ENCODE measurements at regions not wholly inside any gene's neighbourhood (a gene's known extent, or its start where the extent isn't known, plus 50 kb on each side); places are given as distances from the start of the nearest gene placed in this dataset.
"Not testable (repeated sequence)": the region's sequence is repeated elsewhere in the genome, so short reads cannot be mapped to it uniquely, and the experiment has no call there.

DNA sequence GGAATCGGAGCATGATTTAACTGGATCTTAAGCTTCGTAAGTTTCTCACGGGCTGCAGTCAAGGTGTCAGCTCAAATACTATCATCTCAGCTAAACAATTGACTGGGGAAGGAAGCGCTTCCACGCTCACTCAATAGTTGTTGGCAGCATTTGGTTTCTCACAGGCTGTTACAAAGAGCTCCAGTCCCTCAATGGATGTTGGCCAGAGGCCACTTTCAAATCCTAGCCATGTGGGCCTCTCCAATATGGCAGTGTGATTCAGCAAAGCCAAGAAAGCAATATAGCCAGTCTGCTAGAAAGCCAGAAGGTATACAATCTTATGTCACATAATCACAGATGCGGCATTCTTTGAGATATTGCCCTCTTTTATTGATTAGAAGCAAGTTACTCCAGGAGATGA is 98.3 kb upstream of the PHACTR1 start:
- DNase-seq (ENCODE audit: low read depth in 2 of 2) = no peak

- no peak for DNase-seq (ENCODE audit: low read depth in 2 of 2)
These were observed 94.8 kb upstream of the PHACTR1 start for GRCh38 chr6:12621754-12622153.

DNA sequence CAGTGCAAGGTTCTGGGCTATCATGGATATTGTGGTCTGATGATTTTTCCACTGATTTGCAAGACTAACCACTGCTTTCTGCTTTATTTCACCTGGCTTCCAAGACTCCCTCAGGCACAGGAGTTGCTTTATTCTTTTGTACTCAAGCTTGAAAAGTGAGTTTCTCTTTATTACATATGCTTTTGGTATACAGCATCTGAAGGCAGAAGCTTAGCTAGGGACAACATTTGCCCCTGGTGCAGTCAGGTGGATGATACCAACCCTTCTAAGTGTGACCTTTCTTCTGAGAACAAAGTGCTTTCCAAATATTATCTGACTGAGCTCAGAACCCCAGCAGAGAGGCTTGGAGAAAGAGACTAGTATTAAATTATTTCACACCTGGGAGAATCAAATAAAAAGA is 94.0 kb upstream of the PHACTR1 start:
- DNase-seq (ENCODE audit: low read depth in 2 of 2) = no peak

- no peak for DNase-seq (ENCODE audit: low read depth in 2 of 2)
These were observed 92.3 kb upstream of the PHACTR1 start for GRCh38 chr6:12624142-12624837.

- no peak for DNase-seq (ENCODE audit: low read depth in 2 of 2)
These were observed 89.5 kb upstream of the PHACTR1 start for GRCh38 chr6:12627053-12627452.

DNA sequence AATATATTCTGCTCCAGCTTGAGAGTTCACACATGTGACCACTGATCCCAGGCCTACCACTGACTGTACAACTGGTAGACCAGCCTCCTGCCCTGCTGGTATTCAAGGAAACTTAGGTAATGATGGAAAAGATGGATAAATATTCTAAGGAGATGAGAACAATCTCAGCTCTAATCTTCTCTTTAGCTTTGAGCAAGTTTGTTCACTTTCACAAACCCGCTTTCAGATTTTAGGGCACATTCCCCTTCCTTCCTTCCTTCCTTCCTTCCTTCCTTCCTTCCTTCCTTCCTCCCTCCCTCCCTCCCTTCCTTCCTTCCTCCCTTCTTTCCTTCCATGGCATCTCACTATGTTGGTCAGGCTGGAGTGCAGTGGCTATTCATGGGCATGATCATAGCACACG is 88.2 kb upstream of the PHACTR1 start:
- DNase-seq (ENCODE audit: low read depth in 2 of 2) = no peak

- DNase-seq (ENCODE audit: low read depth in 2 of 2) = not testable (repeated sequence)
These were observed 82.8 kb upstream of the PHACTR1 start for GRCh38 chr6:12633746-12634145.

- no peak for DNase-seq (ENCODE audit: low read depth in 2 of 2)
These were observed 81.2 kb upstream of the PHACTR1 start for GRCh38 chr6:12635375-12635774.

DNA sequence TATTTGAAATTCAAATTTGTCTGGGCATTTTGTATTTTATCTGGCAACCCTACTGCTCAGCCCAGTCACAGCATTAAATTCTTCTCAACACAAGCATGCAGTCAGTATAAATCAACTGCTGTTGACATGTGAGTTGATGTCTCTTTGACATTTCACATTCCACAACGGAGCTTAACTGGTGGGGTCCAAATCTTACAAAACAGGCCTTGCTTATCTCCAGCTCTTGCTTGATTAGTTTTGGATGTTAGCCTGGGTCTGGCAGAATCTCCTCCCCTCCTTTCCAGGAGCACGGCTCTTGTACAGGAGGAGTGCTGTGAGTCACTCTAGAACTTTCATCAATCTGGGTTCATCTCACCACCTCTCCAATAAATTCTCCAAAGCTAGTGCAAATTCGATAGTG is 80.8 kb upstream of the PHACTR1 start:
- no peak for DNase-seq (ENCODE audit: low read depth in 2 of 2)

- DNase-seq (ENCODE audit: low read depth in 2 of 2) = no peak
These were observed 80.2 kb upstream of the PHACTR1 start for GRCh38 chr6:12636336-12636735.

- DNase-seq (ENCODE audit: low read depth in 2 of 2) = peak; percentile 2 to 15
These were observed 78.5 kb upstream of the PHACTR1 start for GRCh38 chr6:12637960-12638641.

GRCh38 chr6:12640438-12640837 is 76.1 kb upstream of the PHACTR1 start:
- no peak for DNase-seq (ENCODE audit: low read depth in 2 of 2)

- DNase-seq (ENCODE audit: low read depth in 2 of 2) = not testable (repeated sequence)
These were observed 74.8 kb upstream of the PHACTR1 start for GRCh38 chr6:12641785-12642184.

DNA sequence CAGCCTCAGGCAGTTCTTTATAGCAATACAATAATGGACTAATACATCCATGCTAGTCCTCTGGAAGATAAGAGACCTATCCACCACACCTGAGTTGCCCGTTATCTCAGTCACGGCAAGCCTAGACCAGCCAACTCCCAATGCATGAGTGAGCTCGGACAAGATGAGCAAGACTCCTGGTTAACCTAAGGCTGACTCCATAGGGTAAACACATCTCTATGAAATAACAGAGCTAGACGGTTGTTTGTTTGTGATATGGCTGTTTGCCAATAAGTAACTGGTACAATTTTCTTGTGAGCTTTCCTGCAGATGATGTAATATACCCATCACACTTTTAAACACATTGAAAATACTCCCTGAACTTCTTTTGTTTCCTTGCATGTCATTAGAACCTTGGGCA is 70.6 kb upstream of the PHACTR1 start:
- no peak for DNase-seq (ENCODE audit: low read depth in 2 of 2)

GRCh38 chr6:12648171-12648570 is 68.4 kb upstream of the PHACTR1 start:
- DNase-seq (ENCODE audit: low read depth in 2 of 2) = no peak

DNA sequence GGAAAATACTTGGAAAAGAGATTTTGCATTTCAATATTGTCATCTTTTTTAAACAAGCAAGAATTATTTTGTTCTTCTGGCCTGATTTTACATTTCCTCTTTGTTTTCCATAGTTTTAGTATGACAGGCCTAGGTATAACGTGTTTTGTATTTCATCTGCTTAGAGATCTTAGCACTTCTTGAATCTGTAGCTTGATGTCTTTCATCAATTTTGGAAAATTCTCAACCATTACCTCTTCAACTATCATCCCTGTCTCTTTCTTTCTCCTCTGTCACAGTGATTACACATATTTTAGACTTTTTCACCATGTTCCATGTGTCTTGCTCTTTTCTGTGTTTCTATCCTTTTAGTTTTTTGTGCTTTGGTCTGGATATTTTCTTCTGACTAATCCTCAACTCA is 67.2 kb upstream of the PHACTR1 start:
- DNase-seq (ENCODE audit: low read depth in 2 of 2) = no peak

- no peak for DNase-seq (ENCODE audit: low read depth in 2 of 2)
These were observed 63.1 kb upstream of the PHACTR1 start for GRCh38 chr6:12653486-12653885.

DNA sequence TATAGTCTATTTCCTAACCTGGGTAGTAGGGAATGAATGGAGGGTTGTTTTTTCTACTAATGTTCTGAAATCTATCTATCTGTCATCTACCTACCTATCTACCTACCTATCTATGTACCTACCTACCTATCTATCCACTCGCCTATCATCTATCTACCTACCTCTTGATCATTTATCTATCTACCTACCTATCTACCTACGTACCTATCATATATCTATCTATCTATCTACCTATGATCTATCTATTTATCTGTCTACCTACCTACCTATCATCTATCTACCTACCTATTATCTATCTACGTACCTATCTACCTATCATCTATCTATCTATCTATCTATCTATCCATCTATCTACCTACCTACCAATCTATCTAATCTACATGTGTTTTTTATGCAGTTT is 62.5 kb upstream of the PHACTR1 start:
- no peak for DNase-seq (ENCODE audit: low read depth in 2 of 2)

GRCh38 chr6:12654514-12654913 is 62.1 kb upstream of the PHACTR1 start:
- no peak for DNase-seq (ENCODE audit: low read depth in 2 of 2)

GRCh38 chr6:12656906-12657305 is 59.7 kb upstream of the PHACTR1 start:
- no peak for DNase-seq (ENCODE audit: low read depth in 2 of 2)

DNA sequence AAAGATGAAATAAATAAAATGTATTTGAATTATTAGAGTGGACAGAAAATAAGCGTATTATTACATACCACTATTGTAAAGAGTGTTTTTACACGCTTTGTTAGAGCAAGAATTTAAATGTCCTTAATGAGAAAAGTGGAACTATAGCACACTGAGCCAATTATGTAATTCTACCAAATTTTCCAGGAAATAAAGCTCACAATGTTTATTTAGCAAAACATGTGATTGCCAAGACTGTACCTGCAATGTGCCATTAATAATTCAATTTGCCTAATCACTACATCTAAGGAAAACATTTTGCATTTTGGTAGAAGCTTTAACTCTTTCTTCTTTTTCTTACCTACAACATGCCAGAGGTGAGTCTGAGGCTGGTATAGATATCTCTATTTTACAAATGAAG is 58.7 kb upstream of the PHACTR1 start:
- no peak for DNase-seq (ENCODE audit: low read depth in 2 of 2)

DNA sequence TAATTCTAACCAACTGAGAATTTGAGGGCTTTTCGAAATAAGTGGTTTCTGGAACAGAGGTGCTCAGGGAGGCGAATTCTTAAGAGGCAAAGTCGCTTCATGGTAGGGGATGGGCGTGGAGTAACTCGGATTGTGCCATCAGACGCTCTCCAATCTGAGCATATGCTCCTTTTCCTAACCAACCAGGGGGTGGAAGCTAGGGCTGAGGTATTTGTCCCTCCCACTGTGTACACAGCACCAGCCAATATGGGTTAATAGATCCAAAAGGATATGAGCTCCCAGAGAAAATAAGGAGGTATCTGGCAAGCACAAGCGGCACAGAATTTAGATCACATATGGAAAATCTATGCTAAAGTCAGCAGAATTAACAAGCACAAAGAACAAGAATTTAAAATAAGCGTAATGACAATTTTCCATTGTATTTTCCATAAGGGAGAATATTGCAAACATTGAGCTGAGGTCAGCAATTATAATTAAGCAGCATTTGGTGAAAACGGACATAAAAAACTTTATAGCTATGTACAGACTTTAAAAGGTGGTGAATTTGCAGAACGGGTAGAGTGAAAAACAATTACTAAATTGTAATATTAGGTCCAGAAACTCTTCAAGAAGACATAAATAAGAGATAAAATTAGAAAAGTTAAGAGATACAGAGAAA is 55.0 kb upstream of the PHACTR1 start:
- DNase-seq (ENCODE audit: low read depth in 2 of 2) = no peak

Data from stimulated activated CD4-positive, alpha-beta T cell treated with anti-CD3 and anti-CD28 coated beads, Interleukin-1b, Interleukin-23, amount 100 ng/mL, for 4 hours (primary cell).